ENCODE measurements at regions not wholly inside any gene's neighbourhood (a gene's known extent, or its start where the extent isn't known, plus 50 kb on each side); places are given as distances from the start of the nearest gene placed in this dataset.

DNA sequence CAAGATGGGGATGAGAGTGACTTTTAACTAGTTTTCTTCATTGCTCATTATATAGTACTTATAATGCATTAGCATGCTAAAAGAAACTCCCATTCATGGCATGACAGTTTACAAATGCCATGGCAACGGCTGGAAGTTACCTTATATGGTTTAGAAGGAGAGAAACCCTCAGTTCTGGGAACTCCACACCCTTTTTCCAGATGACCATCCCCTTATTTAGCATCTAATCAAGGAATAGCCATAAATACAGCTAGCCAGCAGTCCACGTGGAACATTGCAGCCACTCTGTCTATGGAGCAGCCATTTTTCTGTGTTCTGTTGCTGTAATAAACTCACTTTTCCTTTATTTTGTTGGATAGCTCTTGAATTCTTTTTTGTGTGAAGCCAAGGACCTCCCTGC lies 1137.8 kb downstream of the CDH18 start:
- H3K14ac ChIP-seq (ENCODE audit: insufficient read length): no peak overlapping the region
- H3K56ac ChIP-seq (replicated peaks; ENCODE audit: insufficient read length, low read depth, low read length): no peak overlapping the region
- H3K4me3 ChIP-seq (ENCODE audit: extremely low read depth in 1 of 4, insufficient read depth in 2 of 4, low read depth in 3 of 4, low read length in 4 of 4): no peak overlapping the region
- H4K20me1 ChIP-seq (replicated peaks in 1 of 2; ENCODE audit: control insufficient read depth in 1 of 2, insufficient read depth in 2 of 2, low read length in 2 of 2): no peaks in the 10 kb centered on the region
- no peaks in the 10 kb centered on the region for H3K79me2 ChIP-seq (ENCODE audit: control insufficient read depth in 1 of 2, insufficient read depth in 2 of 2, low read length in 2 of 2)
- 78% methylated on average over 2 of the region's 2 CpGs; no CpG with 5 or more reads in 1 of the 2 experiments for WGBS, 2 experiments (ENCODE audit: extremely low coverage in 1 of 2, insufficient coverage in 1 of 2, insufficient read length in 1 of 2, insufficient replicate concordance in 2 of 2, low coverage in 1 of 2, low lambda C conversion rate in 2 of 2, missing lambda C conversion rate in 1 of 2)
- CTCF ChIA-PET (ENCODE audit: partially characterized antibody): interaction anchor here (0.7 kb wide), 1 partner anchor 128 kb away, joined by 3 read pairs; no protein-coding TSS in a partner anchor
- H3K23me2 ChIP-seq (ENCODE audit: low read depth, low read length): no peaks in the 10 kb centered on the region
- no peak overlapping the region for H3K18ac ChIP-seq (ENCODE audit: extremely low read depth, low read length)
- POLR2A ChIA-PET (ENCODE audit: partially characterized antibody): no interaction called here
- no peaks in the 10 kb centered on the region for H3K4me1 ChIP-seq (replicated peaks in 1 of 4; ENCODE audit: control insufficient read depth in 3 of 4, insufficient read depth in 4 of 4, low read length in 3 of 4)
- H3K79me1 ChIP-seq (ENCODE audit: low read depth, low read length): no peaks in the 10 kb centered on the region
- H3K4me2 ChIP-seq (ENCODE audit: insufficient read depth in 1 of 2, low read depth in 2 of 2, low read length in 2 of 2): no peak overlapping the region
- H2BK15ac ChIP-seq (ENCODE audit: low read length): no peak overlapping the region
- H3K4ac ChIP-seq (replicated peaks; ENCODE audit: insufficient read length, low read depth, low read length): no peak overlapping the region
- H4K8ac ChIP-seq (ENCODE audit: extremely low read depth, insufficient read depth, low read length): no peak overlapping the region
- peak overlapping the region; percentile 10; the same call in 1 of the 2 replicates for H2AFZ ChIP-seq (ENCODE audit: low read length)
- H3K9ac ChIP-seq (replicated peaks in 1 of 4; ENCODE audit: extremely low read depth in 1 of 4, low read depth in 3 of 4, low read length in 3 of 4): no peak overlapping the region
- no peak for TF ChIP-seq POLR2A (IDR thresholded peaks at IDR 0.05; ENCODE audit: control extremely low read depth in 1 of 2, low read depth in 2 of 2, low read length in 2 of 2)
- TF ChIP-seq SRF (IDR thresholded peaks at IDR 0.05; ENCODE audit: low read depth, low read length): peak; percentile 90
- no peak overlapping the region for H2BK120ac ChIP-seq (replicated peaks; ENCODE audit: low read depth, low read length)
- no peak overlapping the region for H2AK5ac ChIP-seq (ENCODE audit: low read depth, low read length)
- H4K91ac ChIP-seq (replicated peaks; ENCODE audit: insufficient read length, low read length): no peak overlapping the region
- no peak overlapping the region for H3K23ac ChIP-seq (ENCODE audit: insufficient read length)
- no peak overlapping the region for H2BK12ac ChIP-seq (ENCODE audit: low read depth, low read length)
- DNase-seq (ENCODE audit: low read depth in 1 of 2, low spot score in 2 of 2) (no peak), FAIRE-seq (no peak)
- no peak overlapping the region for H4K5ac ChIP-seq (ENCODE audit: insufficient read length, low read depth, low read length)
- H3K27me3 ChIP-seq (replicated peaks in 1 of 4; ENCODE audit: control insufficient read depth in 3 of 4, extremely low read depth in 1 of 4, insufficient read depth in 3 of 4, low read length in 3 of 4): no peaks in the 10 kb centered on the region
- 0 out of 4 replicates have a peak, but pooled peaks cover 0 to under 1% of the 10 kb centered on the region in 2 experiments for H3K9me3 ChIP-seq (ENCODE audit: insufficient read depth in 2 of 2, low read depth in 1 of 2, low read length in 1 of 2)
- H2BK5ac ChIP-seq (ENCODE audit: low read depth, low read length): no peak overlapping the region
- H3K36me3 ChIP-seq (ENCODE audit: control insufficient read depth in 2 of 4, insufficient read depth in 4 of 4, low read length in 3 of 4): no peaks in the 10 kb centered on the region
- no peak overlapping the region for H3K27ac ChIP-seq (ENCODE audit: low read depth, low read length)
- no peak overlapping the region for H2BK20ac ChIP-seq (ENCODE audit: low read length)

All from H1 (cell line).